CD14-positive monocyte (primary cell): ENCODE measurements at regions not wholly inside any gene's neighbourhood (a gene's known extent, or its start where the extent isn't known, plus 50 kb on each side); places are given as distances from the start of the nearest gene placed in this dataset.

Experiments
- DNase-seq, 3 donors: peaks; one replicate each; pipeline ENCODE4 v3.0.0-alpha.2; 2011 to 2022
- H2AFZ ChIP-seq: 2 replicates; pipeline ENCODE4 v1.6.0; 2012; ENCODE audit warnings: mild to moderate bottlenecking, low read depth, low read length, inconsistent platforms; ENCODE audit not compliant: insufficient read depth, poor library complexity, severe bottlenecking
- H3K27ac ChIP-seq, 2 donors: 1 replicate in 1 of 2; 2 replicates in 1 of 2; pipeline ENCODE4 v1.5.1; 2012 to 2013; ENCODE audit warnings: low read length in 2 of 2, control low read depth in 1 of 2, inconsistent platforms in 1 of 2, low read depth in 1 of 2, mild to moderate bottlenecking in 1 of 2
- H3K27me3 ChIP-seq, 2 donors: one replicate each; pipeline versions ENCODE4 v1.6.0 to v1.6.1; 2011 to 2013; ENCODE audit warnings: low read length in 2 of 2; ENCODE audit not compliant: control insufficient read depth in 2 of 2, insufficient read depth in 2 of 2
- H3K36me3 ChIP-seq, 2 donors: replicated peaks in 1 of 2; 1 replicate in 1 of 2; 2 replicates in 1 of 2; pipeline versions ENCODE4 v1.5.1 to v1.6.1; 2012 to 2013; ENCODE audit warnings: low read length in 2 of 2, control low read depth in 1 of 2, inconsistent platforms in 1 of 2, mild to moderate bottlenecking in 1 of 2; ENCODE audit not compliant: insufficient read depth in 2 of 2, control insufficient read depth in 1 of 2
- H3K4me1 ChIP-seq, 2 donors: 1 replicate in 1 of 2; 2 replicates in 1 of 2; pipeline versions ENCODE4 v1.5.1 to v1.6.1; 2012 to 2013; ENCODE audit warnings: low read length in 2 of 2, control low read depth in 1 of 2, inconsistent platforms in 1 of 2, mild to moderate bottlenecking in 1 of 2, moderate library complexity in 1 of 2; ENCODE audit not compliant: insufficient read depth in 2 of 2, control insufficient read depth in 1 of 2
- H3K4me2 ChIP-seq: replicated peaks from 2 replicates; pipeline ENCODE3; 2012; ENCODE audit warnings: low read length, moderate library complexity, mild to moderate bottlenecking; ENCODE audit not compliant: poor library complexity, severe bottlenecking; ENCODE audit errors: extremely low read depth
- H3K4me3 ChIP-seq, 3 experiments: fragments of 200-600 bp in 1 of 3; sonication (generic) in 1 of 3; replicated peaks in 1 of 3; 1 replicate in 2 of 3; 2 replicates in 1 of 3; pipeline ENCODE4 v1.5.1; 2011 to 2013; ENCODE audit warnings: low read length in 3 of 3, mild to moderate bottlenecking in 3 of 3, control low read depth in 2 of 3, low read depth in 2 of 3, inconsistent platforms in 1 of 3, moderate library complexity in 1 of 3
- H3K79me2 ChIP-seq: 2 replicates; pipeline ENCODE4 v1.6.0; 2012; ENCODE audit warnings: mild to moderate bottlenecking, control low read depth, inconsistent platforms, low read length, moderate library complexity; ENCODE audit not compliant: insufficient read depth
- H3K9ac ChIP-seq: 2 replicates; pipeline ENCODE4 v1.6.0; 2017; ENCODE audit warnings: low read length, mild to moderate bottlenecking; ENCODE audit not compliant: insufficient read depth, poor library complexity, severe bottlenecking
- H3K9me3 ChIP-seq, 2 donors: replicated peaks in 1 of 2; 1 replicate in 1 of 2; 2 replicates in 1 of 2; pipeline versions ENCODE4 v1.5.1 to v1.6.1; 2012 to 2013; ENCODE audit warnings: low read length in 2 of 2, control low read depth in 1 of 2; ENCODE audit not compliant: control insufficient read depth in 1 of 2, insufficient read depth in 1 of 2
- H4K20me1 ChIP-seq: 2 replicates; pipeline ENCODE4 v1.6.0; 2012; ENCODE audit warnings: mild to moderate bottlenecking, low read length, control low read depth, moderate library complexity; ENCODE audit not compliant: insufficient read depth
- H3K27ac Mint-ChIP-seq, 7 donors: one replicate each; pipeline ENCODE4 v1.8.0; 2020; ENCODE audit warnings: mild to moderate bottlenecking in 7 of 7, mixed read lengths in 7 of 7, moderate library complexity in 6 of 7, inconsistent platforms in 2 of 7
- H3K27me3 Mint-ChIP-seq, 3 donors: one replicate each; pipeline ENCODE4 v1.8.0; 2021 to 2022; ENCODE audit warnings: low read depth in 3 of 3, mild to moderate bottlenecking in 3 of 3, mixed read lengths in 3 of 3, moderate library complexity in 3 of 3, inconsistent platforms in 1 of 3
- H3K36me3 Mint-ChIP-seq, 2 donors: one replicate each; pipeline ENCODE4 v1.8.0; 2020; ENCODE audit warnings: mixed read lengths in 2 of 2, inconsistent platforms in 1 of 2, mild to moderate bottlenecking in 1 of 2
- H3K4me1 Mint-ChIP-seq: one replicate; pipeline ENCODE4 v1.8.0; 2020; ENCODE audit warnings: mild to moderate bottlenecking, mixed read lengths
- H3K4me3 Mint-ChIP-seq, 2 donors: one replicate each; pipeline ENCODE4 v1.8.0; 2020; ENCODE audit warnings: mild to moderate bottlenecking in 2 of 2, mixed read lengths in 2 of 2, moderate library complexity in 1 of 2
- H3K9me3 Mint-ChIP-seq, 7 donors: one replicate each; pipeline ENCODE4 v1.8.0; 2020 to 2022; ENCODE audit warnings: mixed read lengths in 7 of 7, mild to moderate bottlenecking in 6 of 7, moderate library complexity in 6 of 7, inconsistent platforms in 2 of 7
- WGBS: methylation state at CpG from one replicate; pipeline ENCODE4 v1.1.5; 2013; ENCODE audit warnings: missing lambda C conversion rate; ENCODE audit not compliant: insufficient coverage; 5-methylcytosine and 5-hydroxymethylcytosine counted together
- intact Hi-C, 2 donors: fragments of 100-400 bp; cut with micrococcal nuclease; formaldehyde crosslinking; loops; one replicate each; pipeline versions ENCODE4 v1.15.0 to v1.15.1; 2023
- TF ChIP-seq, protein P1 (sequence below): fragments of 200-600 bp; IDR thresholded peaks from one replicate; pipeline ENCODE4 v1.8.0; 2022; ENCODE audit warnings: antibody characterized with exemption, mild to moderate bottlenecking

DNA sequence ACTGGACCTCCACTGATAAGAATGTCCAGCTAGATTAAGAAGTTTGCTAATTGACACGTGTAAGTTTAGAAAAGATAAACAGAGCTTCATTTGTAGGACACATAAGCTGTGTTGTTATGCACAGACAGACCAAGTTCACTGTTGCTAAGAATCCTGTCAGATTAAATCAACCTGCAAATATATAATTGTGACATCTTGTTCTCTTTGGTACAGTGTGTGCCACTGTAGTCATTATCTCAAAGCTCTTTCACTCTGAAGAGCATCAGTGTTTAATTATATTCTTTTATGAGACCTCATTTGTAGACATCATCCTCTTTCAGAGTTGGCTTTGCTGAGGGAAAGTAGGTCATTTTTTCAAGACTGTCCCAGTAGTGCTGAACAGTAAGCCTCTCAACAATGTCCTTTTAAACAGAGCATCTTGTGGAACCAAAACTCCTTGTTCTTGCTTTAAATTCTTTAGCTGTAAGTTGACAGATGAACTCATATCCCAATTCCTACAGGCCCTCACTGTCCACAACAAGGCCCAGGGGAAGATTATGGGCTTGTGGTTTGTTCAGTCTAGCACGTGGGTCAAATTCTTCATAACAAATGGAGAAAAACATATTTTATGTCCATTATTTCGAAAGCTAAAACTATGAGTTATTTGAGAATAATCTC, 252.4 kb downstream of the HDGFL1 start:
- no peaks in the 10 kb centered on the region for H3K36me3 Mint-ChIP-seq
- Histone ChIP-seq H3K27ac (no peak overlapping the region), H4K20me1 (no peaks in the 10 kb centered on the region), H3K4me3 (no peak overlapping the region), H3K9ac (no peak overlapping the region), H3K79me2 (no peaks in the 10 kb centered on the region), H3K4me1 (no peaks in the 10 kb centered on the region), H3K27me3 (no peaks in the 10 kb centered on the region), H3K36me3 (no peaks in the 10 kb centered on the region), H3K4me2 (no peak overlapping the region), H2AFZ (no peak overlapping the region), H3K9me3 (peaks cover 0 to 18% of the 10 kb centered on the region in 2 donors)
- H3K27me3 Mint-ChIP-seq: no peaks in the 10 kb centered on the region
- WGBS: 100% methylated on average over 1 of the region's 3 CpGs
- H3K4me1 Mint-ChIP-seq: no peaks in the 10 kb centered on the region
- DNase-seq: no peak
- intact Hi-C loops: no loop called here
- no peak overlapping the region for H3K4me3 Mint-ChIP-seq
- peaks cover 1 to 10% (median 8%) of the 10 kb centered on the region in 7 donors for H3K9me3 Mint-ChIP-seq
- H3K27ac Mint-ChIP-seq: no peak overlapping the region
- TF ChIP-seq, protein P1, sequence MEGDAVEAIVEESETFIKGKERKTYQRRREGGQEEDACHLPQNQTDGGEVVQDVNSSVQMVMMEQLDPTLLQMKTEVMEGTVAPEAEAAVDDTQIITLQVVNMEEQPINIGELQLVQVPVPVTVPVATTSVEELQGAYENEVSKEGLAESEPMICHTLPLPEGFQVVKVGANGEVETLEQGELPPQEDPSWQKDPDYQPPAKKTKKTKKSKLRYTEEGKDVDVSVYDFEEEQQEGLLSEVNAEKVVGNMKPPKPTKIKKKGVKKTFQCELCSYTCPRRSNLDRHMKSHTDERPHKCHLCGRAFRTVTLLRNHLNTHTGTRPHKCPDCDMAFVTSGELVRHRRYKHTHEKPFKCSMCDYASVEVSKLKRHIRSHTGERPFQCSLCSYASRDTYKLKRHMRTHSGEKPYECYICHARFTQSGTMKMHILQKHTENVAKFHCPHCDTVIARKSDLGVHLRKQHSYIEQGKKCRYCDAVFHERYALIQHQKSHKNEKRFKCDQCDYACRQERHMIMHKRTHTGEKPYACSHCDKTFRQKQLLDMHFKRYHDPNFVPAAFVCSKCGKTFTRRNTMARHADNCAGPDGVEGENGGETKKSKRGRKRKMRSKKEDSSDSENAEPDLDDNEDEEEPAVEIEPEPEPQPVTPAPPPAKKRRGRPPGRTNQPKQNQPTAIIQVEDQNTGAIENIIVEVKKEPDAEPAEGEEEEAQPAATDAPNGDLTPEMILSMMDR: no peak

DNA sequence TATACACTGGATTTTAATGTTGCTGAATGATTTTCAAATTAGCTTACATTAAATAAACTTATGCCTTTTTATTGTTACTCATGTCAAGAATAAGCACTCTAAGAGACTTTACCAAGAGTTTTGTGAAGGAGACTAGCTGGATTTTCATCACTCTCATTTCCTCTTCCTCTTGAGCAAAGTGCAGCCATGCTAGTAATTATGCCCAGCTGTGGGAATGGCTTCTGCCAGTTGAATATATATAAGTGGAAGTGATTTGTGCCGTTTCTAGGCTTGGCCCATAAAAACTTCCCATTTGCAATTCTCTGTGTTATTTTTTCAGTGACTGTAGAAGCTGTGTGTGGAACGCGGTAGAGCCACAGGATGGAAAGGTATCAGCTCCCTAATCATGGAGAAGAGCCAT, 255.8 kb downstream of the HDGFL1 start:
- no peak overlapping the region for H3K4me2 ChIP-seq
- no peak overlapping the region for H3K27ac ChIP-seq
- H3K4me3 ChIP-seq: no peak overlapping the region
- no peaks in the 10 kb centered on the region for H3K9me3 ChIP-seq
- no peak overlapping the region for H3K9ac ChIP-seq
- Mint-ChIP-seq H3K27ac (no peak overlapping the region), H3K9me3 (peaks cover 0 to 3% (median under 1%) of the 10 kb centered on the region in 7 donors), H3K36me3 (no peaks in the 10 kb centered on the region), H3K4me1 (no peaks in the 10 kb centered on the region), H3K27me3 (peaks cover 0 to 2% (median 0%) of the 10 kb centered on the region in 3 donors), H3K4me3 (no peak overlapping the region)
- no peaks in the 10 kb centered on the region for H4K20me1 ChIP-seq
- no peak overlapping the region for H2AFZ ChIP-seq
- WGBS: no CpG with 5 or more reads among the region's 3 CpGs
- no peaks in the 10 kb centered on the region for H3K36me3 ChIP-seq
- no peaks in the 10 kb centered on the region for H3K4me1 ChIP-seq
- no peaks in the 10 kb centered on the region for H3K27me3 ChIP-seq
- TF ChIP-seq, protein P1: no peak
- H3K79me2 ChIP-seq: no peaks in the 10 kb centered on the region
- intact Hi-C loops: no loop called here
- DNase-seq: no peak
